ENCODE measurements at regions not wholly inside any gene's neighbourhood (a gene's known extent, or its start where the extent isn't known, plus 50 kb on each side); places are given as distances from the start of the nearest gene placed in this dataset.

- TF ChIP-seq CTCF (conservative IDR thresholded peaks at IDR 0.05): no peak
- no peak for DNase-seq
- Histone ChIP-seq H3K4me1 (ENCODE audit: control insufficient read depth, insufficient read depth, low read length) (no peaks in the 10 kb centered on the region), H3K27me3 (ENCODE audit: control insufficient read depth, insufficient read depth, low read length, poor library complexity, severe bottlenecking) (no peaks in the 10 kb centered on the region), H3K9me3 (ENCODE audit: control insufficient read depth, low read length) (peaks cover 3% of the 10 kb centered on the region), H3K36me3 (ENCODE audit: control insufficient read depth, insufficient read depth, low read length) (no peaks in the 10 kb centered on the region), H3K27ac (ENCODE audit: low read depth, low read length) (no peak overlapping the region), H3K4me3 (ENCODE audit: low read length) (no peak overlapping the region), H3K9ac (ENCODE audit: extremely low read depth, low read length, poor library complexity, severe bottlenecking) (no peak overlapping the region)
- no peak overlapping the region for H3K27ac Mint-ChIP-seq
- peaks cover 1% of the 10 kb centered on the region for H3K27me3 Mint-ChIP-seq (ENCODE audit: insufficient read depth)
- no peaks in the 10 kb centered on the region for H3K4me1 Mint-ChIP-seq
- no peak overlapping the region for H3K4me3 Mint-ChIP-seq
- no peaks in the 10 kb centered on the region for H3K36me3 Mint-ChIP-seq (ENCODE audit: low read depth)
- WGBS, 2 experiments (ENCODE audit: insufficient coverage in 1 of 2, insufficient read length in 1 of 2): 92 to 96% methylated on average over 4 of the region's 4 CpGs
- peaks cover 3% of the 10 kb centered on the region for H3K9me3 Mint-ChIP-seq
Observed at GRCh38 chr14:98301681-98302080, 970.3 kb downstream of the BCL11B start.

GRCh38 chr14:98304574-98304973 is 967.4 kb downstream of the BCL11B start:
- H3K4me3 Mint-ChIP-seq: no peak overlapping the region
- Histone ChIP-seq H3K9me3 (ENCODE audit: control insufficient read depth, low read length) (peaks cover 3% of the 10 kb centered on the region), H3K36me3 (ENCODE audit: control insufficient read depth, insufficient read depth, low read length) (no peaks in the 10 kb centered on the region), H3K27me3 (ENCODE audit: control insufficient read depth, insufficient read depth, low read length, poor library complexity, severe bottlenecking) (no peaks in the 10 kb centered on the region), H3K9ac (ENCODE audit: extremely low read depth, low read length, poor library complexity, severe bottlenecking) (no peak overlapping the region), H3K4me3 (ENCODE audit: low read length) (no peak overlapping the region), H3K27ac (ENCODE audit: low read depth, low read length) (no peak overlapping the region), H3K4me1 (ENCODE audit: control insufficient read depth, insufficient read depth, low read length) (no peaks in the 10 kb centered on the region)
- no peaks in the 10 kb centered on the region for H3K4me1 Mint-ChIP-seq
- 83 to 100% methylated on average over 2 to 3 of the region's 3 CpGs for WGBS, 2 experiments (ENCODE audit: insufficient coverage in 1 of 2, insufficient read length in 1 of 2)
- peaks cover 1% of the 10 kb centered on the region for H3K27me3 Mint-ChIP-seq (ENCODE audit: insufficient read depth)
- H3K9me3 Mint-ChIP-seq: peaks cover 3% of the 10 kb centered on the region
- no peak overlapping the region for H3K27ac Mint-ChIP-seq
- no peaks in the 10 kb centered on the region for H3K36me3 Mint-ChIP-seq (ENCODE audit: low read depth)
- DNase-seq: no peak
- no peak for TF ChIP-seq CTCF (conservative IDR thresholded peaks at IDR 0.05)

- Histone ChIP-seq H3K4me1 (ENCODE audit: control insufficient read depth, insufficient read depth, low read length) (no peaks in the 10 kb centered on the region), H3K36me3 (ENCODE audit: control insufficient read depth, insufficient read depth, low read length) (no peaks in the 10 kb centered on the region), H3K27ac (ENCODE audit: low read depth, low read length) (no peak overlapping the region), H3K4me3 (ENCODE audit: low read length) (no peak overlapping the region), H3K9me3 (ENCODE audit: control insufficient read depth, low read length) (peaks cover 2% of the 10 kb centered on the region), H3K27me3 (ENCODE audit: control insufficient read depth, insufficient read depth, low read length, poor library complexity, severe bottlenecking) (no peaks in the 10 kb centered on the region), H3K9ac (ENCODE audit: extremely low read depth, low read length, poor library complexity, severe bottlenecking) (no peak overlapping the region)
- H3K4me3 Mint-ChIP-seq: no peak overlapping the region
- H3K4me1 Mint-ChIP-seq: no peaks in the 10 kb centered on the region
- no peak for TF ChIP-seq CTCF (conservative IDR thresholded peaks at IDR 0.05)
- no peak overlapping the region for H3K27ac Mint-ChIP-seq
- H3K36me3 Mint-ChIP-seq (ENCODE audit: low read depth): no peaks in the 10 kb centered on the region
- DNase-seq: no peak
- H3K9me3 Mint-ChIP-seq: peaks cover 5% of the 10 kb centered on the region
- 80% methylated on average over 1 of the region's 1 CpG; no CpG with 5 or more reads in 1 of the 2 experiments for WGBS, 2 experiments (ENCODE audit: insufficient coverage in 1 of 2, insufficient read length in 1 of 2)
- peaks cover 1% of the 10 kb centered on the region for H3K27me3 Mint-ChIP-seq (ENCODE audit: insufficient read depth)
Observed at GRCh38 chr14:98309591-98309990, 962.4 kb downstream of the BCL11B start.

Data from endodermal cell (in vitro differentiated cells).